ENCODE measurements at regions not wholly inside any gene's neighbourhood (a gene's known extent, or its start where the extent isn't known, plus 50 kb on each side); places are given as distances from the start of the nearest gene placed in this dataset.

DNA sequence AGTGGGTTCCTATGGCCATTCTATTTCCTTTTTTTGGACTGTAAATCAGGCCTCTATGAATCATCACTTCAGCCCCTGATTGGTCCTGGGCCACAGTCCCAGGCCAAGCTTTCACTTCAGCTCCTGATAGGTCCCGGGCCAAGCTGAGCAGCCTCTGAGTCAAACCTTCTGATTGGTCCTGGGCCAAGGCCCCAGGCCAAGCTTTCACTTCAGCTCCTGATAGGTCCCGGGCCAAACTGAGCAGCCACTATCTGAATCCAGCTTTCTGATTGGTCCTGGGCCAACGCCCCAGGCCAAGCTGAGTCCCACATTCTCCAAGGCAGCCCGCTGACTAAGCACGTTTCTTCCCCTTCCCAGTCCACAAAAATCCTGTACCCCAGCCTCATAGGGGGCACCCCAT lies 1972.9 kb upstream of the ACO1 start:
- no peak overlapping the region for H4K91ac ChIP-seq (replicated peaks; ENCODE audit: insufficient read length, low read length)
- H4K5ac ChIP-seq (ENCODE audit: insufficient read length, low read depth, low read length), result no peak overlapping the region
- H3K56ac ChIP-seq (replicated peaks; ENCODE audit: insufficient read length, low read depth, low read length), result no peak overlapping the region
- no peaks in the 10 kb centered on the region for H3K79me1 ChIP-seq (ENCODE audit: low read depth, low read length)
- no peak for FAIRE-seq
- no peaks in the 10 kb centered on the region; a peak in 1 of 4 replicates for H3K9me3 ChIP-seq (ENCODE audit: insufficient read depth in 2 of 2, low read depth in 1 of 2, low read length in 1 of 2)
- no peak overlapping the region for H3K27ac ChIP-seq (ENCODE audit: low read depth, low read length)
- no peaks in the 10 kb centered on the region for H4K20me1 ChIP-seq (replicated peaks in 1 of 2; ENCODE audit: control insufficient read depth in 1 of 2, insufficient read depth in 2 of 2, low read length in 2 of 2)
- no peak overlapping the region; the same call in 1 of the 2 replicates for H2BK12ac ChIP-seq (ENCODE audit: low read depth, low read length)
- H2BK20ac ChIP-seq (ENCODE audit: low read length), result no peak overlapping the region
- no peaks in the 10 kb centered on the region for H3K4me1 ChIP-seq (replicated peaks in 1 of 4; ENCODE audit: control insufficient read depth in 3 of 4, insufficient read depth in 4 of 4, low read length in 3 of 4)
- H3K18ac ChIP-seq (ENCODE audit: extremely low read depth, low read length), result no peak overlapping the region
- H3K9ac ChIP-seq (replicated peaks in 1 of 4; ENCODE audit: extremely low read depth in 1 of 4, low read depth in 3 of 4, low read length in 3 of 4), result no peak overlapping the region
- no peak overlapping the region for H3K4me3 ChIP-seq (ENCODE audit: extremely low read depth in 1 of 4, insufficient read depth in 2 of 4, low read depth in 3 of 4, low read length in 4 of 4)
- no peaks in the 10 kb centered on the region for H3K36me3 ChIP-seq (ENCODE audit: control insufficient read depth in 2 of 4, insufficient read depth in 4 of 4, low read length in 3 of 4)
- DNase-seq (ENCODE audit: low read depth in 1 of 2, low spot score in 2 of 2), result no peak
- ChIA-PET POLR2A (ENCODE audit: partially characterized antibody) (no interaction called here), CTCF (ENCODE audit: partially characterized antibody) (no interaction called here)
- H2AK5ac ChIP-seq (ENCODE audit: low read depth, low read length), result no peak overlapping the region
- WGBS, 2 experiments (ENCODE audit: extremely low coverage in 1 of 2, insufficient coverage in 1 of 2, insufficient read length in 1 of 2, insufficient replicate concordance in 2 of 2, low coverage in 1 of 2, low lambda C conversion rate in 2 of 2, missing lambda C conversion rate in 1 of 2), result 92% methylated on average over 4 of the region's 5 CpGs; no CpG with 5 or more reads in 1 of the 2 experiments
- no peak overlapping the region for H2BK5ac ChIP-seq (ENCODE audit: low read depth, low read length)
- no peak overlapping the region for H3K14ac ChIP-seq (ENCODE audit: insufficient read length)
- peak overlapping the region; percentile 14; the same call in 1 of the 2 replicates for H4K8ac ChIP-seq (ENCODE audit: extremely low read depth, insufficient read depth, low read length)
- no peak overlapping the region for H3K4me2 ChIP-seq (ENCODE audit: insufficient read depth in 1 of 2, low read depth in 2 of 2, low read length in 2 of 2)
- H2BK120ac ChIP-seq (replicated peaks; ENCODE audit: low read depth, low read length), result no peak overlapping the region
- H3K23me2 ChIP-seq (ENCODE audit: low read depth, low read length), result no peaks in the 10 kb centered on the region
- H3K23ac ChIP-seq (ENCODE audit: insufficient read length), result no peak overlapping the region
- H2AFZ ChIP-seq (ENCODE audit: low read length), result no peak overlapping the region
- H3K79me2 ChIP-seq (ENCODE audit: control insufficient read depth in 1 of 2, insufficient read depth in 2 of 2, low read length in 2 of 2), result no peaks in the 10 kb centered on the region
- no peak overlapping the region for H3K4ac ChIP-seq (replicated peaks; ENCODE audit: insufficient read length, low read depth, low read length)
- no peaks in the 10 kb centered on the region for H3K27me3 ChIP-seq (replicated peaks in 1 of 4; ENCODE audit: control insufficient read depth in 3 of 4, extremely low read depth in 1 of 4, insufficient read depth in 3 of 4, low read length in 3 of 4)
- no peak overlapping the region for H2BK15ac ChIP-seq (ENCODE audit: low read length)
- TF ChIP-seq, protein P1, sequence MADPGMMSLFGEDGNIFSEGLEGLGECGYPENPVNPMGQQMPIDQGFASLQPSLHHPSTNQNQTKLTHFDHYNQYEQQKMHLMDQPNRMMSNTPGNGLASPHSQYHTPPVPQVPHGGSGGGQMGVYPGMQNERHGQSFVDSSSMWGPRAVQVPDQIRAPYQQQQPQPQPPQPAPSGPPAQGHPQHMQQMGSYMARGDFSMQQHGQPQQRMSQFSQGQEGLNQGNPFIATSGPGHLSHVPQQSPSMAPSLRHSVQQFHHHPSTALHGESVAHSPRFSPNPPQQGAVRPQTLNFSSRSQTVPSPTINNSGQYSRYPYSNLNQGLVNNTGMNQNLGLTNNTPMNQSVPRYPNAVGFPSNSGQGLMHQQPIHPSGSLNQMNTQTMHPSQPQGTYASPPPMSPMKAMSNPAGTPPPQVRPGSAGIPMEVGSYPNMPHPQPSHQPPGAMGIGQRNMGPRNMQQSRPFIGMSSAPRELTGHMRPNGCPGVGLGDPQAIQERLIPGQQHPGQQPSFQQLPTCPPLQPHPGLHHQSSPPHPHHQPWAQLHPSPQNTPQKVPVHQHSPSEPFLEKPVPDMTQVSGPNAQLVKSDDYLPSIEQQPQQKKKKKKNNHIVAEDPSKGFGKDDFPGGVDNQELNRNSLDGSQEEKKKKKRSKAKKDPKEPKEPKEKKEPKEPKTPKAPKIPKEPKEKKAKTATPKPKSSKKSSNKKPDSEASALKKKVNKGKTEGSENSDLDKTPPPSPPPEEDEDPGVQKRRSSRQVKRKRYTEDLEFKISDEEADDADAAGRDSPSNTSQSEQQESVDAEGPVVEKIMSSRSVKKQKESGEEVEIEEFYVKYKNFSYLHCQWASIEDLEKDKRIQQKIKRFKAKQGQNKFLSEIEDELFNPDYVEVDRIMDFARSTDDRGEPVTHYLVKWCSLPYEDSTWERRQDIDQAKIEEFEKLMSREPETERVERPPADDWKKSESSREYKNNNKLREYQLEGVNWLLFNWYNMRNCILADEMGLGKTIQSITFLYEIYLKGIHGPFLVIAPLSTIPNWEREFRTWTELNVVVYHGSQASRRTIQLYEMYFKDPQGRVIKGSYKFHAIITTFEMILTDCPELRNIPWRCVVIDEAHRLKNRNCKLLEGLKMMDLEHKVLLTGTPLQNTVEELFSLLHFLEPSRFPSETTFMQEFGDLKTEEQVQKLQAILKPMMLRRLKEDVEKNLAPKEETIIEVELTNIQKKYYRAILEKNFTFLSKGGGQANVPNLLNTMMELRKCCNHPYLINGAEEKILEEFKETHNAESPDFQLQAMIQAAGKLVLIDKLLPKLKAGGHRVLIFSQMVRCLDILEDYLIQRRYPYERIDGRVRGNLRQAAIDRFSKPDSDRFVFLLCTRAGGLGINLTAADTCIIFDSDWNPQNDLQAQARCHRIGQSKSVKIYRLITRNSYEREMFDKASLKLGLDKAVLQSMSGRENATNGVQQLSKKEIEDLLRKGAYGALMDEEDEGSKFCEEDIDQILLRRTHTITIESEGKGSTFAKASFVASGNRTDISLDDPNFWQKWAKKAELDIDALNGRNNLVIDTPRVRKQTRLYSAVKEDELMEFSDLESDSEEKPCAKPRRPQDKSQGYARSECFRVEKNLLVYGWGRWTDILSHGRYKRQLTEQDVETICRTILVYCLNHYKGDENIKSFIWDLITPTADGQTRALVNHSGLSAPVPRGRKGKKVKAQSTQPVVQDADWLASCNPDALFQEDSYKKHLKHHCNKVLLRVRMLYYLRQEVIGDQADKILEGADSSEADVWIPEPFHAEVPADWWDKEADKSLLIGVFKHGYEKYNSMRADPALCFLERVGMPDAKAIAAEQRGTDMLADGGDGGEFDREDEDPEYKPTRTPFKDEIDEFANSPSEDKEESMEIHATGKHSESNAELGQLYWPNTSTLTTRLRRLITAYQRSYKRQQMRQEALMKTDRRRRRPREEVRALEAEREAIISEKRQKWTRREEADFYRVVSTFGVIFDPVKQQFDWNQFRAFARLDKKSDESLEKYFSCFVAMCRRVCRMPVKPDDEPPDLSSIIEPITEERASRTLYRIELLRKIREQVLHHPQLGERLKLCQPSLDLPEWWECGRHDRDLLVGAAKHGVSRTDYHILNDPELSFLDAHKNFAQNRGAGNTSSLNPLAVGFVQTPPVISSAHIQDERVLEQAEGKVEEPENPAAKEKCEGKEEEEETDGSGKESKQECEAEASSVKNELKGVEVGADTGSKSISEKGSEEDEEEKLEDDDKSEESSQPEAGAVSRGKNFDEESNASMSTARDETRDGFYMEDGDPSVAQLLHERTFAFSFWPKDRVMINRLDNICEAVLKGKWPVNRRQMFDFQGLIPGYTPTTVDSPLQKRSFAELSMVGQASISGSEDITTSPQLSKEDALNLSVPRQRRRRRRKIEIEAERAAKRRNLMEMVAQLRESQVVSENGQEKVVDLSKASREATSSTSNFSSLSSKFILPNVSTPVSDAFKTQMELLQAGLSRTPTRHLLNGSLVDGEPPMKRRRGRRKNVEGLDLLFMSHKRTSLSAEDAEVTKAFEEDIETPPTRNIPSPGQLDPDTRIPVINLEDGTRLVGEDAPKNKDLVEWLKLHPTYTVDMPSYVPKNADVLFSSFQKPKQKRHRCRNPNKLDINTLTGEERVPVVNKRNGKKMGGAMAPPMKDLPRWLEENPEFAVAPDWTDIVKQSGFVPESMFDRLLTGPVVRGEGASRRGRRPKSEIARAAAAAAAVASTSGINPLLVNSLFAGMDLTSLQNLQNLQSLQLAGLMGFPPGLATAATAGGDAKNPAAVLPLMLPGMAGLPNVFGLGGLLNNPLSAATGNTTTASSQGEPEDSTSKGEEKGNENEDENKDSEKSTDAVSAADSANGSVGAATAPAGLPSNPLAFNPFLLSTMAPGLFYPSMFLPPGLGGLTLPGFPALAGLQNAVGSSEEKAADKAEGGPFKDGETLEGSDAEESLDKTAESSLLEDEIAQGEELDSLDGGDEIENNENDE (IDR thresholded peaks at IDR 0.05; ENCODE audit: insufficient replicate concordance, low read length), result no peak
